ENCODE measurements at regions not wholly inside any gene's neighbourhood (a gene's known extent, or its start where the extent isn't known, plus 50 kb on each side); places are given as distances from the start of the nearest gene placed in this dataset.

DNA sequence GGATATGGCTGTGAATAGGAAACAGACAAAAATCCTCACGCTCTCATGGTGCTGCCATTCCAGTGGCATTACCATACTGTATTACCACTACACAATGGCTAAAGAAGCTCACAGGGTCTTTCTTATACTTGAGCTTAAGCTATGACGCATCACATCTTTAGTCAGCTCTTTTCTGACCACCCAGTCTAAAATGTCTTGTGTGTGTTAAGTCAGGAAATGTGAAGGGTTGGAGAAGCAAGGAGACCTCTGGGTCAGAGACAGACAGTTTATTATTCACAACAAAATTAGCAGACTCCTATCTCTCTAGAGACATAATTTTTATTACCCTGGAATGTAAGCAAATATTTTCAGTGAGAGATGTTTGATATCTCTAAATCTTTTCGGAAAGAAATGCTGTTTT lies 1583.2 kb upstream of the WWC1 start:
- TF ChIP-seq, protein P1, sequence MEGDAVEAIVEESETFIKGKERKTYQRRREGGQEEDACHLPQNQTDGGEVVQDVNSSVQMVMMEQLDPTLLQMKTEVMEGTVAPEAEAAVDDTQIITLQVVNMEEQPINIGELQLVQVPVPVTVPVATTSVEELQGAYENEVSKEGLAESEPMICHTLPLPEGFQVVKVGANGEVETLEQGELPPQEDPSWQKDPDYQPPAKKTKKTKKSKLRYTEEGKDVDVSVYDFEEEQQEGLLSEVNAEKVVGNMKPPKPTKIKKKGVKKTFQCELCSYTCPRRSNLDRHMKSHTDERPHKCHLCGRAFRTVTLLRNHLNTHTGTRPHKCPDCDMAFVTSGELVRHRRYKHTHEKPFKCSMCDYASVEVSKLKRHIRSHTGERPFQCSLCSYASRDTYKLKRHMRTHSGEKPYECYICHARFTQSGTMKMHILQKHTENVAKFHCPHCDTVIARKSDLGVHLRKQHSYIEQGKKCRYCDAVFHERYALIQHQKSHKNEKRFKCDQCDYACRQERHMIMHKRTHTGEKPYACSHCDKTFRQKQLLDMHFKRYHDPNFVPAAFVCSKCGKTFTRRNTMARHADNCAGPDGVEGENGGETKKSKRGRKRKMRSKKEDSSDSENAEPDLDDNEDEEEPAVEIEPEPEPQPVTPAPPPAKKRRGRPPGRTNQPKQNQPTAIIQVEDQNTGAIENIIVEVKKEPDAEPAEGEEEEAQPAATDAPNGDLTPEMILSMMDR (IDR thresholded peaks at IDR 0.05; ENCODE audit: control extremely low read depth, extremely low read depth, low read depth, missing control alignments): no peak
- ChIA-PET CTCF (no interaction called here), POLR2A (no interaction called here)
- no peak for DNase-seq (ENCODE audit: extremely low spot score)

DNA sequence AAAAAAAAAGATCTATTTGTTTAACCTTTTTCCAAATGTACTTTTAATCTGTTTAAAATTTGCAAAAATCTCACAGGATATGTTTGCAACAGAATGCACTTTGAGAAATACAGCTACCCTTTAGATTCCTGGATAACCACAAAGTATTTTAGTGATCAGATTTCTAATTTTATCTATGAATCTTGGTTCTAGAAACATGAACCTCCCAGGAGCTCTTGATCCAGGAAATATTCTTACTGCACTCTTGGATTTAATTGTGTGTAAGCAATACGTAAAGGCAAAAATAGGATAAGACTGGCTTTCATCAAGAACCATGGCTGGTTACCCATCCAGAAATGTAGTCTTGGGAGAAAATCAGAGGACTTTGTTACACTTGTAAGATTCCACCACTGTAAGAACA lies 1581.8 kb upstream of the WWC1 start:
- DNase-seq (ENCODE audit: extremely low spot score): no peak
- POLR2A ChIA-PET: no interaction called here
- TF ChIP-seq, protein P1 (IDR thresholded peaks at IDR 0.05; ENCODE audit: control extremely low read depth, extremely low read depth, low read depth, missing control alignments): no peak
- CTCF ChIA-PET: no interaction called here

DNA sequence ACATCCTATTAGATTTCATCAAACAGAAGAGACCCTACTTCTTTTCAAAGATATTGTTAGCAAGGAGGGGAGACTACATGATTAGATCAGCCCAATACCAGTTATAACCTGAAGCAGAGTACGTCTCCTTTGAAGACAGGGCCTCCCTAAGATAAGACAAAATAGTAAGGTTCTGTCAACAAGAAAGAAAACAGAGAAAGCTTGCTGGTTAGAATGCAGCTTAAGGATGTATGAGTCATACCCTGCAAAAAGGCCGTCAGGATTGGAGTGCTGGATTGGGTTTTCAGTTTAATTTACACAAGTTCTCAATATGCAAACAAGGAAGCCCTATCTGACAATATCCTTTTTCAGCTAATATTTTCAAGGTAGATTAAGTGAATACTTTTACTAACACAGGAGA lies 1581.2 kb upstream of the WWC1 start:
- no peak for DNase-seq (ENCODE audit: extremely low spot score)
- TF ChIP-seq, protein P1 (IDR thresholded peaks at IDR 0.05; ENCODE audit: control extremely low read depth, extremely low read depth, low read depth, missing control alignments): no peak
- ChIA-PET CTCF (no interaction called here), POLR2A (no interaction called here)

DNA sequence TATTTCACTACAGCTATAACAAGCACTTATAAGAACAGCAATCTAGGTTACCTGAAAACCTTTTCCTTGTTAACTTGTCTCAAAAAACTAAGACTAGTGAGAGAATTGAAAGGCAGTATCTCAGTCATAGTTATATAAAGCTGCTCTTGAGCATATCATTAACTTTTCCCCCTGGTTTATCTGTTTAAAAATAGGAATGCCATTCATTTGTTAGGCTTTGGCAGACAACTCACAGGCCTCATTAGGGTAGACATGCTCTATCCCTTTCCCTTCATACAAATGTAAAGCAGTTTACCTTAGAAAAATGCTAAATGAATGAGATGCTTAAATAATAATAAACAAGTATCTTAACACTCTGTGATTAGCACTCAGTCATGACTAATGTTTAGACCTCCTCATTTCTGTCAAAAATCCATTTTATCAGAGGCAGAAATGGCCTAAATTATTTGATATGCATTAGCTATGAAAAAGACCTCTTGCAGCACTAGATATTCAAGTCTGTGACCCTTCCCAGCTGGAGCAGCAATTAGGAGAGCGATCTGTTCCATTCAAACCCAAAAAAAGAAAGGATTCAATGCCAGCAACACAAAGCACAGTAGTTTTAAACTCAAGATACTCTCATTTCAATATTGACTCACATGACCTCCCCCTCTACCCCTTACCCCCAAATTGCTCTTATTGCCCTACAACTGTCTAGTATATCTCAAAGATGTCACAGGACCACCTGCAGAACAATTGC lies 1578.8 kb upstream of the WWC1 start:
- TF ChIP-seq, protein P1 (IDR thresholded peaks at IDR 0.05; ENCODE audit: control extremely low read depth, extremely low read depth, low read depth, missing control alignments): no peak
- DNase-seq (ENCODE audit: extremely low spot score): no peak
- CTCF ChIA-PET: interaction anchor here (0.9 to 2.0 kb wide), 2 partner anchors 9 to 12 kb away, joined by 3 to 5 read pairs; no protein-coding TSS in a partner anchor
- POLR2A ChIA-PET: no interaction called here

DNA sequence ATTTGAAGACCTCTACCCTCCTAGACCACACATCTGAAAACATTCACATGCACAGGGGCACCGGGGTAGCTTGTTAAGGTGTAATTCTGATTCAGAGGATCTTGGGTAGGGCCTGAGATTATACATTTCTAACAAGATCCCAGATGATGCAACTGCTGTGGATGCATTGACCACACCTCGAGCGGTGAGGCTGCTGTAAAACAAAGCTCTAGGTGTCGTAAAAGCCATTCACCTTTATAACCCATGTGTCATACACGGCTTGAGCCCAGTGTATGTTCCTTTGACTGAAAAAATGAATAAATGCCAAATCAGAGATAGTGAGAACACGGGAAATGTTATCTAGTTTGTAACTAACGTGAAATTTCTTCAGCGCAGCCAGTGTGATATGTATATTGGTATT lies 1578.2 kb upstream of the WWC1 start:
- TF ChIP-seq, protein P1 (IDR thresholded peaks at IDR 0.05; ENCODE audit: control extremely low read depth, extremely low read depth, low read depth, missing control alignments): no peak
- ChIA-PET CTCF (interaction anchor here (2.0 kb wide), 1 partner anchor 9 kb away, joined by 5 read pairs; no protein-coding TSS in a partner anchor), POLR2A (no interaction called here)
- DNase-seq (ENCODE audit: extremely low spot score): no peak

DNA sequence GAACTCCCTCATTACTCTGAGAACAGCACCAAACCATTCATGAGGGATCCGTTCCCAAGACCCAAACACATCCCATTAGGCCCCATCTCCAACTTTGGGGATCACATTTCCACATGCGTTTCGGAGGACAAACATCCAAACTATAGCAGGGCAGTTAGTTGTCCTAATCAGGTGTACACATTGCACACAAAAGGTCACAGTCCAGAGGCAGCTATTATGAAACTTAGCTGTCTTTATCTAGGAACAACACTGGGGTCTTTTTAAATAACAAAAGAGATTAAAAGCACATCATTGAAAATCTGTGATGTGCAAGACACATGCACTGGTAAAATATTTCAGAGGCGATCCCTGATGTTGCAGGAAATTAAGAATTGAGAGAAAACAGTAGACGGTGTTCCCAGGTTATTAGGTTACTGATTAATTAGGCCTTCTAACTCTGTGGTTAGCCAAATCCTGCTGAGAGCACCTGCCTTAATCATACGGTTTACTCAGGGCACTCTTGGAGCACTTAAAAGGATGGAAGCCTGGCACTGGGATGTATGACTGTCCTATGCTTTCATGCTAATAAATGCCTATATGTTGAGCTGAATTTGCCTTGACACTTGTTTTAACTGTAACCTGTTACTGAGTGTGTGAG lies 1574.5 kb upstream of the WWC1 start:
- TF ChIP-seq, protein P1 (IDR thresholded peaks at IDR 0.05; ENCODE audit: control extremely low read depth, extremely low read depth, low read depth, missing control alignments): no peak
- DNase-seq (ENCODE audit: extremely low spot score): no peak
- CTCF ChIA-PET: no interaction called here

More for the DNA sequence above, 1574.5 kb upstream of the WWC1 start:
- POLR2A ChIA-PET: no interaction called here

Measured in GM10248 (cell line).